ENCODE measurements at regions not wholly inside any gene's neighbourhood (a gene's known extent, or its start where the extent isn't known, plus 50 kb on each side); places are given as distances from the start of the nearest gene placed in this dataset.

DNA sequence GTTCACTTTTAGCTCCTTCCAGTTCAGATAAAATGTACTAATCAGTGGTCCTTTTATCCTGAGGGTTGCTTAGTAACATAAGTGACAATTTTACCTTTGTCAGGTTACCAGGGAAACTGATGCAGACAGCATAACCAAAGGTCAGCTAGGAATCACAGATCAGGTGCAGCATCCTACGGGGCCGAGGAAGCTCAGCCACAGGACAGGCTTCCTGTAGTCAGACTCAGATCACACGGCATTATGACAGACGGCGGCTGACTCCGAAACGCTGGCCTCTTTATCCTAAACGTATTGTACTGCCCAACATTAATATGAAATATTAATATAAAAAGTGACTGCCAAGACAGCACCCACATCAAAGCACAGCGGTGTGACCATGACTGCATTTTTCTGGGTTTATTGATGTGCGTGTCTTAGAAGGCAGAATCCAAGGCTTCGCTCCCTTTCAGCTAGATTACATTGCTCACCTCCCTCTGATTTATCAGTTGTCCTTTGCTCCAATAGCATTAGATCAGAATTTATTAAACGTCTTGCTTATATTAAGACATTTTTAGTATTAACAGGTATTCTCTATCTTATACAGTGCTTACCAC, 444.5 kb downstream of the CMPK2 start:
- no peak for DNase-seq (ENCODE audit: low spot score)

DNA sequence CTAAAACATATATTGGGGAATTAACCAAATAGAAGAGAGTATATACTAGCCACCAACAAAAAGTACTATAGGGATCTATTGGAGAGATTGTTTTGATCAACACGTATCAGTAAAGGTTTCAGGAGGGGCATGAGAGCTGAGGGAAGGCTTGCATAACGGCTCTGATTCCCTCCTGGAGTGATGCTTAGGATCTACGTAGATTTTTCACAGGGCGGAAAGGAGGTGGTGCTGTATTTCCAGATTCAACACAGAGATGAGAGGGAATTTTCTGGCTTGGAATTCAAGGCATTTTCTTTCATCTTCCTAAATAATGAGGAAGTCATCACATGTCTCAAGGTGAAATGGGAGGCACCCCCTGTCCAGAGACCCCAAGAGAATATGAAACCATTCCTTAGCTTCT, 443.8 kb downstream of the CMPK2 start:
- DNase-seq (ENCODE audit: low spot score) = no peak

DNA sequence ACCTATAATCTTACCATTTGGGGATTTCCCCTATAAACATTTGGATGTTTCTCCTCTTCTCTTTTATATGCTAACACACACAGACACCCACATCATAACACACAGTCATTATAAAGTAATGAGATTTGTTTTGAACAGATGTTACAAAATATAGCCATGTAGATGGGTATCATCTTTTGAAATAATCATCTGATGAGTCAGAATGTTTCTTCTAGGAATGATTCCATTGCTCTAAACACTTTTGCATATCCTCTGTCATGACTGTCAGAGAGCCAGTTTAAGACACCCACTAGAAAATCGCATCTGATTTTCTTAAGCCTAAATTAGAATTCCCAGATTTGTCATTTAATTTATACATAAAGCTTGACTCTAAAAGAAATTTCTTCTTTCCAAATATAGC, 442.6 kb downstream of the CMPK2 start:
- no peak for DNase-seq (ENCODE audit: low spot score)

DNA sequence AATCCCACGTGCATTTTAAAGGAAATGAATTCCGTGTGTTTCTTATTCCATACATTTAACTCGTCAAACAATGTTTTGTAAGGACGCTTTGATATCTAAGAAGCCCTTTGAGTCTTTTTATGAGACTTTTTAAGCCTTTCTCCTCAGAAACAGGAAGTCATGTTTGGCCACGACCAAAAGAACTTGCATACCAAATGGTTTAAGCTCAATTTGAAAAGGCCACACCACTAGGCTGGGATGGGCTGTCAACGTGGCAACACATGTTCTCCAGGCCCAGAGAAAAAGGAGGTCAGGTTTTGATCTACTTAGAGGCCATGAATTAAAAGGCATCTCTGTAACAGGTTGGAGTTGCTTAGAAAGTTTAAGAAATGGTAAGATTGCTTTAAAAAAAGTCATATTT, 441.8 kb downstream of the CMPK2 start:
- no peak for DNase-seq (ENCODE audit: low spot score)

DNA sequence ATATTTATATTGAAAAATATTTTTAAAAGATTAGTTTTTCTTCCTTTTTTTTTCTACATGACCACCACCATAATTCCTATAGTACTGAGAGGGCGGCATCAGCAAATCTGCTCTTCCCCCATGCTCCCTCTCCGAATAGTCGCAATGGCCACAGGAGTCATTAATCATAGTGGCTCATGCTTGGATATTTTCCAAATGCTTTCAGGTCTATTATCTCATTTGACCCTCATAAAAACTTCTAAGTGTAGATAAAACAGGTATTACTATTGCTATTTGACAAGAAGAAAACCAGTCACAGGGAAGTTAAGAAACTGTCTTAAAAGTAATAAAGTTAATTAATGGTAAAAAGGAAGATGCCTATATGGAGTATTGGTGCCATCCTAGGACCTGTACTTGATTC, 440.7 kb downstream of the CMPK2 start:
- DNase-seq (ENCODE audit: low spot score) = no peak

DNA sequence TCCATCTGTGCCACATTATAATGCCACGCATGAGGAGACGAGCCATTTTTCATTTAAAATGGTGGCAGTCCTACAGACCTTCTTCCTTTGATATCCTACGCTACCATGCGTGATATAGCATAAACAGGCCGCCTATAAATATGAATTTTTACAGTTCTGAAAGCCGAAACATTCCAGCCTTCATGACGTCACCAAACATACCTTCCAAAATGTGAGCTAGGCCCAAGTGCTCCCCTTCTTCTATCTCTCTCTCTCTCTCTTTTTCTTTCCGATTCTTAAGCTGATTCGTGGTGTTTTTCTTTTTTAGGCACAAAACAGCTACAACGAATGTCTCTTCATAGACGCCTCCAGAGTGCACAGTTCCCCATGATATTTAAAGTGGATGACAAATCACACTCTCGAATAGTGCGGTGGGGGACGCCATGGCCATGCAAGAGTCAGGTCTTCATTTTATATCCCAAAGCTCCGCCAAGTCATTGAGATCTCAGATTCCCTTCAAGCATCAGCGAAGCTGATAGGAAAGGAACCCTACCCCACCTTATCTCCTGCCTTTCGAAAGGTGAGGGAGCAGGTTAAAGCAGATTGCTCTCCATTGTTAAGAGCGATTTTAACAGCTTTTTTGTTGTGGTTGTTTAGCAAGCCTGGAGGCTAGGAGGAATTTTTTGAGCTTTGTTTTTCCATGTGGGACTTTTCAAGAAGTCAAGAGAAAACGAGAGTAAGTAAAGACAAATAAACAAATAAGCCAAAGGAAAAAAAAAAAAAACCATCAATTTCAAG, 436.3 kb downstream of the CMPK2 start:
- no peak for DNase-seq (ENCODE audit: low spot score)

DNA sequence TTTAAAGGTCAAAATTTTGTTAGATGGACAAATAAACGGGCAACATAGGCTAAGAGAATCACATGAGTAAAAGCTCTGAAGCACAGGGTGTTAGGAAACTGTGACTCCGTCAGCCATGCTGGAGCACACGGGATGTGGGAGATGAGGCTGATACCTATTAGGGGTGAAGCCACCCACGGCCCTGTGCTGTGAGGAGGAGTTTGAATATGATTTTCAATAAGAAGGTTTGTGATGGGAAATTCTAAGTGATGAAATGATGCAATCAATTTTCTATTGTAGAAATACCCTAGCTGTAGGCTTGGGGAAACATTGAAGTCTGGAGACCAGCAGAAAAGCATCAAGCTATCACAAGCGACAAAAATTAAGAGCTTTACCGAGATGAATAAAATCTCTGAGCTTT, 431.3 kb downstream of the CMPK2 start:
- no peak for DNase-seq (ENCODE audit: low spot score)

DNA sequence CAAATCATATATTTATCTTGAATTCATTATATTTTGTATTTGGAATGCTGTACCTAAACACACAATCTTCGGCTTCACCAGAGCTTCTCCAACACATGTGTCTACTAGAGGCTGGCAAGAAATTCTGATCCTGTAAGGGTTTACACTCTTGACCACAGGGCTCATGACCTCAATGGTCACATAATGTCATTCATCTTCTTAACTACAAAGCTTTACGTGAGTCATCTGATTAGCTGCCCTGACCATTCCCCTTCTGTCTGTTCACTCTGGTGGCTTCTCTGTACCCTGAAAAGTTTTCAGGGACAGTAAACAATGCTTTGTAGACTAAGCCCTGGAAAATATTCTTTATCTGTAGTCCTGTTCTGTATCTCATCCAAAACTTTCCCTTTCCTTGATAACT, 423.9 kb downstream of the CMPK2 start:
- no peak for DNase-seq (ENCODE audit: low spot score)

DNA sequence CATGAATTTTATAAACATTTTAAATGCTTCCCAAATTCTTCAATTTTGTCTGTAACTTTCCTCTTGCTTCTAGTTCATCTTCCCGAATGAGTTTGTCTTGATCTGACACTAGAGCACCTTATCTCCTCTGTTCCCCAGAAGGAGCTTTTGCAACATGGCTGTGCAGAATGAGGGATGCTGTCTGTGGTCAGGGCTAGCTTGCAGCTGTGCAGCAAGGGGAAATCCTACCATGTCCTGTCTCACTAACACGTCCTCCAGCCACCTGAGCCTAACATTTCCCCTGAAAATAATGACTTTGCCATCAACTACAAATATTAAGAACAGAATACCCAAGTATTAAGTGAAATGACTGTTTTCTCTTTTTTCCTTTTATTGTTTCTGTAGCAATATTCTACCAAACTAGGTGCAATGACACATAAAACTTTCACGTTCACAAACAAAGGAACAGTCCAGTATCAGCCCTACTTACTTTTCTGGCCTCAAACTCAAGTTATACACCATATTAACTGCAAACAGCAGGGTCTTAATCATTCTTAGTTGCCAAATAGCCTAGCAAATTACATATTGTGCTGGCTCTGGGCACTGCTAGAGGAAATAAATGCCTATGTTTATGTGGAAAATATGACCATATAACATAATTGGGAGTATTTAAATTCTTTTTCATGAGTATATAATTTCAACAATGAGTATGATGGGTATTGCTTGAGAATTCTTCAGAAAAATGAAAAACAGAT, 423.3 kb downstream of the CMPK2 start:
- no peak for DNase-seq (ENCODE audit: low spot score)

DNA sequence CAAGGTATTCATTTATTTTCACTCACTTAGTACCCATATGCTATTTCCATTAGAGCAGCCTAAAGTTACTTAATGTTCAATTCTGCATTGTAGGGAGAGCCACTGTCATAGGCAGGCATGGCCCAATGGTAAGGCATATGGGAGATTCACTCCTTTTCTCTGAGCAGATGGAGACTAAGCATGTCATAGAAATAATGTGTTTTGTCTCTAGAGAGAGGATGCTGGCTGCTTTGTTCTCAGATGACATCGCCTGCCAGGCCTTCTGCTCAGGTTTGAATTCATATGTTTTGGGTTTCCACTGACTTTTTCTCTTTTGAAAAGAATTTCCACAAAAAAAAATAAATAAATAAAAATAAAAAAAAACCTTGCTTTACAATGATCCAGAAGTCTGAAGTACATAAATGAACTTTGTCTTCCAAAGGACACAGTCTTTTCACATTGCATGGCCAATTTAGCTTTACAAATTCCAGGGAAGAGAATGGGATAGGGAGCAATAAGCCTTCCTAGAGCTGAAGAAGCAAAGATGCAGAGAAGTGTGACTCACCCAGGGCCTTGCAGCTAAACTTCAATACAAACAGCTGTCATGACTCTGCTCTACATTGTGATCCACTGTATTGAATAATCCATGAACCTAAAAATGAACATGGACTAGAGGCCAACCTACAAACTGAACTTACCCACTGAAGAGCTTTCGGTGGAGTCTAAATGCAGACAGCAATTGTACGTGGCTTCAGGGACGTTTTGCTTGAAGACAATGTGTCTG, 422.5 kb downstream of the CMPK2 start:
- DNase-seq (ENCODE audit: low spot score) = no peak

DNA sequence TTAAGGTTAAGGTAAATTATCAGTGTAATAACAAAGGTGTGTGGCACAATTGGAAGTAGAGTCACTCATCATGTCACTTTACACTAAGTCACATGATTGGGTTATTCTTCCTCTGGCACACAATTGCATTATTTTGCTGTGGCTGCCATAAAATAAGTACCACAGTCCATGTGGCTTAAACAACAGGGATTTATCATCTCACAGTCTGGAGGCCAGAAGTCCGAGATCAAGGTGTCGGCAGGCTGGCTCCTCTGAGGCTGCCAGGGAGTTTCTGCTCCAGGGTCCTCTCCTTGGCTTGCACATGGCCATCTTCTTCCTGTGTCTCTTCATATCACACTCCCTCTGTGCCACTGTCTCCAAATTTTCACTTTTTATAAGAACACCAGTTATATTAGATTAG, 421.2 kb downstream of the CMPK2 start:
- no peak for DNase-seq (ENCODE audit: low spot score)

DNA sequence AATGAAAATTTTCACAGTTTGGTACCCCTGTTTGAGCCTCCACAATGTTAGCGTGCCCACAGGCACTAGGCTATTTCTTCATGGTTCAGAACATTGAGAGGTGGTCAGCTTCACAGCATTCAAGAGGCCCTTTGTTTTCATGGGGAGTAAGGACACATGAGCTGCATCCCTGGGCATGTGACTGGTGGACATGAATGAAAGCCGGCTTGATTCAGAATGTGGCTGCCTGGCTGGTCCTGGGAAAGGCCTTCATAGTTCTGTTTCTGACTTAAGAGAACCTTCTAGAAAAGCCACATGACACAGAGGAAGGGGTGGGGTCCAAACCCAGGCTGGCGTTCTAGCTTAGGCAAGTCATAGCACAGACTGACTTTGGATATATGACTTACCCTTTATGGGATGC, 420.6 kb downstream of the CMPK2 start:
- DNase-seq (ENCODE audit: low spot score) = no peak

DNA sequence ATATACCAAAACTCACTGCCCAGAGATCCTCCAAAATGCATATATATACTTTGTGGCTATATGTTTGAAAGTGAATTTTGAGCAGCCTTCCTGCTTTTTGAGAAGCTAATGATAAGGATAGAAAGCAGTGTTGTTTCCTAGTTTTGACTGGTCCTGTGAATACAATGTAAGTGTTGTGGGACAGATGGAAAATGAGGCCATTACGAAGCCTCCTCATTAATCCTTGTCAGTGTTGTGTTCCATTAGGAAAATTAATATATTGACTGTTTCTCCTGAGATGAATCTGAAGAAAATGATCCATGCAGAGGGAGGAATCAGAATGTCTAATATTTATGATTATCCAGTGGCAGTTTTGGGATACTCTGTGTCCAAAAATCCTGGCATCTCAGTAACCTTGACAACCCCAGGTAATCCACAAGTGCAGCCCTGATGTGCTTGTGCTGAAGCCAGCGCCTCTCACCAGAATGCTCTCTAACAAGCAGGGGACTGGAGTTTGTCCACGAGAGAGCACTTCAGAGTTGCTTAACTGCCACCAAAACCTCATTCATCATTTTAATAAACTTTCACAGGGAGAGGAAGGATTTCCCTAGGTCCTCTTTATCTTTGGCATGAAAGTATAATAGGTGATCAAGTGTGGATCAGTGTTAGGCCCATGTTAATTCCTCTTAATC, 418.6 kb downstream of the CMPK2 start:
- no peak for DNase-seq (ENCODE audit: low spot score)

DNA sequence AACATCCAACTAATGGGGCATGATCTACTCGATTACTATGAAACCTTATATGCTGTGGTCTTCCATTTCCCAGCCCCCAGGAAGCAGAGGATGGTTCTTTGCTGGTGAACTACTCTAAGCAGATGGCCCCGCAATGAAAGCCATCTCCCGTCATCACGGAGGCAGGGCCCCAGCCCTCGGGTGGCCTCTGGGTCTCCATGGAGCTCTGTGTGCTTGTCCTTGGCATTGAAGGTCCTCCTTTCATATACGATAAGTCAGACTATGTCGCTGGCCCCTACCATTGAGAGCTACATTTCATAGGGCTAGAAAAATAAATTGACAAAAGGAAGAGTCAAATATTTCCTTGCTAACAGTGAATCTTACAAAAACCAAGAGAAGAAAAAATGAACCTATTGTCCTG, 416.8 kb downstream of the CMPK2 start:
- no peak for DNase-seq (ENCODE audit: low spot score)

DNA sequence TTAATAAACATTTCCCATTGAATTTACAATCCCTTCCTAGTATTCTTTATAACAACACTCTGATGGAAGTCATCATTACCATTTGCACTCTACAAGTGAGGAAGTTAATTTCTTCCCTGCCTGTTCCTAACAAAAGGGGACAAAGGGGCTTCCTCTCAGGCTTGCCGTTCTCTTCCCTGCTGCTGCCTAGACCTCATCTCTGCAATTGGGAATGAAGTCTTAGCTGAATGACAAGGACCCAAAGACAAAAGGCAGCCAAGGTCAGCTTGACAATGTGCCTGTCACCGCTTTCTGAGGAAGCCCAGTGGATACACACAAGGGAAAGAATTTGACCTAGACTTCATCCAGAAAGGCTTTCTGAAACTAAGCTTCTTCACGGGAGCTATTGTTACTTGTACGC, 416.4 kb downstream of the CMPK2 start:
- no peak for DNase-seq (ENCODE audit: low spot score)

DNA sequence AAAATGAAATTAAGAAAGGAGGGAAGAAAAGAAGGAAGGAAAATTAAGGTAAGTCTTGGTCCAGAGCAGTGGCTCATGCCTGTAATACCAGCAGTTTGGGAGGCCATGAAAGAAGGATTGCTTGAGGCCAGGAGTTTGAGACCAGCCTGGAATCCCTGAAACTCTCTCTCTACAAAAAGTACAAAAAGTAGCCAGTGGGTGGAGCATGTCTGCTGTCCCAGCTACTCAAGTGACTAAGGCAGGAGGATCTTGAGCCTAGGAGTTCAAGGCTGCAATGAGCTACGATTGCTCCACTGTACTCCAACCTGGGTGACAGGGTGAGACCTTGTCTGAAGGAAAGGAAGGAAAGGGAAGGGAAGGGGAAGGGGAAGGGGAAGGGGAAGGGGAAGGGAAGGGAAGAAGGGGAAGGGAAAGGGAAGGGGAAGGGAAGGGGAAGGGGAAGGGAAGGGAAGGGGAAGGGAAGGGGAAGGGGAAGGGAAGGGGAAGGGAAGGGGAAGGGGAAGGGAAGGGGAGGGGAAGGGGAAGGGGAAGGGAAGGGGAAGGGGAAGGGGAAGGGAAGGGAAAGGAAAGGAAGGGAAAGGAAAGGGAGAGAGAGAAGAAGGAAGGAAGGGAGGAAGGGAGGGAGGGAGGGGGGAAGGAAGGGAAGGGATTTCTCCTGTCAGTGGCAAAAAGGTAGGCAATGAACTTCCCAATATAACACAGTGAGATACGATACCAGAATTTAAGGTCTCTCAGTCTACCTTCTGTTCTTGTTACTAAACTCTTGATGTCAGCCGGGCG, 412.8 kb downstream of the CMPK2 start:
- no peak for DNase-seq (ENCODE audit: low spot score)

DNA sequence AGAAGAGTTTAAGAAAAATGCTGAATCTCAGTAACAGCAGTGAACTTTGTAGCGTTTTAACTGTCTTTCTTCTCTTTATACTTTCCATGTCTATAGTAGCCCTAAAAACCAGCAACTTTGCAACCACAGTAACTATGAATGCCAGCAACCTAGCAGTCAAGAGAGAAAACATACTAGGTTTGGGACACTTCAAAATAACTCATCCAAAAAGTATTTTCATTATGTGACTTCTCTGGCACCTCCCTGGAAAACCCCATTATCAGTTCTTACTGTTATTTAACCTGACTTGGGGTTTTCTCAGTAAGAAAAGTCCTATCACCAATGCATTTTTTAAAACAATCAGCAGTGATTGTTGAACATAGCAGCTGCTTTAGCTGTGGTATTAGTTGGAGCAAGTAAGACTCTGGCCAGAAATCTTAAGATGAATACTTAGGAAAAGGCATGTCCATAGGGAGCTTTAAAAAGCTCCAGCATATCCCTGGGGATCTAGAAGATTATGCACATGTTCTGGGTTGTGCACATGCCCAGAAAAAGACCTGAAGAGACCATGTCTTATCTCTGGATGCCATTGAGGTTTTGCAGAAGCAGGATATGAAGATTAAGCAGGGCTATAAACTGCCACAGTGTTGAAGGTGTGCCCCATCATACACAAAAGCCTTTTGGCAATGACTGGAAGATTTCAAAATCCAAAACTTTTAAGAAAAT, 411.3 kb downstream of the CMPK2 start:
- no peak for DNase-seq (ENCODE audit: low spot score)

DNA sequence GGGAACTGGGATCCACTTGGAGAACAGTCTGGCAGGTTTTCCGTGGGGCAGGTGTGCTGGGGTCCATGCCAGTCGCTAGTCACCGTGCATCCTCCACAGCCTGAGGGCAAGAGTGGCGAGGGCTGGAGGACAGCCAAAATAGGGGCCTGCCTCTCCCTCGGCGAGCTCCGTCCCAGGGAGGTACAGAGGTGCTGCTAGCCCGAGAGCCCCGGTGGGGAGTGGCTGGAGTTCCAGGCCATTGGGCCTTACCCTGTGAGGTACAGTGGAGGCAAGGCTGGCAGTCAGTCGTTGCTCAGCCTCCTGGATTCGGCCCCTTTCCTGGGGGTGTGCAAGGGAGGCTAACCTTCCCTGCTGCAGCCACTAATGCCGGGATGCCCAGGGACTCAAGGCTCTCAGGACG, 406.6 kb downstream of the CMPK2 start:
- DNase-seq (ENCODE audit: low spot score) = no peak

DNA sequence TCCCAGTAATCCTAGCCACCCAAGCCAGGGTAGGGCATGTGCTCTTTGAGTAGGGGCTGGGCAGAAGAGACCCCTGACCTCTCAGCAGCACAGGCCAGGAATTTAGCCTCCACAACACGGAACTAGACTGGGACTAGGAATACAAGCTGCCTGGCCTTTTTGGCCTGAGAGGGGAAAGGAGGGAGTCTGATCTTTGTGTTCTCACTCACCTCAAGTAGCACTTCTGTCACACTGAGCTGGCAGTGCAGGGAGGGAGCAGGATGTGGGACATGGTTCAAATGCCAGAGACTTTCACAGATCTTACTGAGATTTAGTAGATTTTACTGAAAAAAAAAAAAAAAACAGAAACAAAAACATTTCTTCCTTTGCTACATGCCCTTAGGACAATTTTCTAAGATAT, 395.2 kb downstream of the CMPK2 start:
- DNase-seq (ENCODE audit: low spot score) = no peak

DNA sequence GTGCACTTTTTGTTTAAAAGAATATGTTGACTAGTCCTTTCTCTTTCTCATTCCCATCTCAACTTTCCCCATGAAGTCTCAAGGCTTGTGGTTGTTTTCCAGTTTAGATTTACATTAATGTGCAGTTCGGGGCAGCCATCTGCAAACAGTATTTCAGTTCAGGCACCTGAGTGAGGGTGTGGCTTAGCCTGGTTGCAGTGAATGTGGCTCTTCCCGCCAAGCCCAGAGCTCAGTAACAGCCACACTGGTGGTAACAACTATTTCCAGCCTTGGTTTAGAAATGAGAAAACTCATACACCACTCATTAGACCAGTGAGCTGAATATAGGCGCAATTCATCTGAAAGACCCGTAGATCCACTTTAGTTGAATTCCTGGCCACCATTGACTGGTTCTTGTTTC, 394.3 kb downstream of the CMPK2 start:
- no peak for DNase-seq (ENCODE audit: low spot score)

All from CD4-positive, alpha-beta T cell treated with Interleukin-6 at 100 ng/mL for 8 hours (primary cell).